AG04450 (cell line): ENCODE measurements at regions not wholly inside any gene's neighbourhood (a gene's known extent, or its start where the extent isn't known, plus 50 kb on each side); places are given as distances from the start of the nearest gene placed in this dataset.

ENCODE experiments used
- CTCF ChIA-PET: fragments of 300-600, 350-600 bp; formaldehyde crosslinking; extraction: SDS; loops from one replicate; lab custom pipeline; 2022; ENCODE audit warnings: antibody characterized with exemption, inconsistent platforms; lab: Charles Lee
- POLR2A ChIA-PET: fragments of 350-600 bp; formaldehyde crosslinking; extraction: SDS; loops from one replicate; lab custom pipeline; 2021; ENCODE audit warnings: antibody characterized with exemption, inconsistent platforms; lab: Yijun Ruan, JAX
- DNase-seq: peaks from one replicate; pipeline ENCODE4 v3.0.0-alpha.2; 2011; ENCODE audit warnings: low read depth, low spot score
- H3K27ac ChIP-seq: one replicate; pipeline ENCODE4 v1.5.1; 2012; ENCODE audit warnings: low read depth, low read length, control low read depth
- H3K27me3 ChIP-seq: one replicate; pipeline ENCODE4 v1.6.0; 2012; ENCODE audit warnings: low read length; ENCODE audit not compliant: control insufficient read depth, insufficient read depth
- H3K4me3 ChIP-seq: 2 replicates; pipeline ENCODE4 v1.5.1; 2011; ENCODE audit warnings: mild to moderate bottlenecking, low read depth, low read length, control low read depth
- H3K9me3 ChIP-seq: 2 replicates; pipeline ENCODE4 v1.5.1; 2012; ENCODE audit warnings: low read length; ENCODE audit not compliant: control insufficient read depth, insufficient read depth
- CTCF ChIP-seq: IDR thresholded peaks from 2 replicates; pipeline ENCODE4 v1.5.1; 2011; ENCODE audit warnings: low read depth, low read length, control low read depth, inconsistent platforms

- no peak for DNase-seq
- Histone ChIP-seq H3K9me3 (no peaks in the 10 kb centered on the region), H3K27me3 (no peaks in the 10 kb centered on the region), H3K4me3 (no peak overlapping the region), H3K27ac (no peak overlapping the region)
- TF ChIP-seq CTCF: no peak
- ChIA-PET CTCF (interaction anchor here (0.6 kb wide), 1 partner anchor 237 kb away, joined by 5 read pairs; no protein-coding TSS in a partner anchor), POLR2A (no interaction called here)
Measured at GRCh38 chr4:23392860-23393458, 496.9 kb downstream of the PPARGC1A start.

- no peak overlapping the region for H3K27ac ChIP-seq
- no peaks in the 10 kb centered on the region for H3K9me3 ChIP-seq
- ChIA-PET POLR2A (no interaction called here), CTCF (no interaction called here)
- no peak for DNase-seq
- TF ChIP-seq CTCF: no peak
- no peaks in the 10 kb centered on the region for H3K27me3 ChIP-seq
- no peak overlapping the region for H3K4me3 ChIP-seq
Measured at GRCh38 chr4:23390246-23390645, 499.6 kb downstream of the PPARGC1A start.

GRCh38 chr4:23388699-23389395, 501.0 kb downstream of the PPARGC1A start:
- H3K4me3 ChIP-seq: no peak overlapping the region
- no peaks in the 10 kb centered on the region for H3K27me3 ChIP-seq
- ChIA-PET POLR2A (no interaction called here), CTCF (no interaction called here)
- DNase-seq: no peak
- no peaks in the 10 kb centered on the region for H3K9me3 ChIP-seq
- no peak for TF ChIP-seq CTCF
- no peak overlapping the region for H3K27ac ChIP-seq

GRCh38 chr4:23388255-23388654, 501.6 kb downstream of the PPARGC1A start:
- DNase-seq: no peak
- Histone ChIP-seq H3K27me3 (no peaks in the 10 kb centered on the region), H3K4me3 (no peak overlapping the region), H3K27ac (no peak overlapping the region), H3K9me3 (no peaks in the 10 kb centered on the region)
- no peak for TF ChIP-seq CTCF
- ChIA-PET CTCF (no interaction called here), POLR2A (no interaction called here)

- POLR2A ChIA-PET: no interaction called here
- DNase-seq: no peak
Measured at GRCh38 chr4:23384741-23385140, 505.1 kb downstream of the PPARGC1A start.

More at GRCh38 chr4:23384741-23385140, 505.1 kb downstream of the PPARGC1A start:
- H3K27ac ChIP-seq: no peak overlapping the region
- no peak for TF ChIP-seq CTCF
- no peak overlapping the region for H3K4me3 ChIP-seq
- H3K9me3 ChIP-seq: no peaks in the 10 kb centered on the region
- CTCF ChIA-PET: no interaction called here
- no peaks in the 10 kb centered on the region for H3K27me3 ChIP-seq
